Inflammatory macrophage (primary cell): ENCODE measurements at regions not wholly inside any gene's neighbourhood (a gene's known extent, or its start where the extent isn't known, plus 50 kb on each side); places are given as distances from the start of the nearest gene placed in this dataset.
"Not testable (repeated sequence)": the region's sequence is repeated elsewhere in the genome, so short reads cannot be mapped to it uniquely, and the experiment has no call there.

Experiments
- DNase-seq, 2 donors: peaks; one replicate each; pipeline ENCODE4 v3.0.0-alpha.2; 2020 to 2022

DNA sequence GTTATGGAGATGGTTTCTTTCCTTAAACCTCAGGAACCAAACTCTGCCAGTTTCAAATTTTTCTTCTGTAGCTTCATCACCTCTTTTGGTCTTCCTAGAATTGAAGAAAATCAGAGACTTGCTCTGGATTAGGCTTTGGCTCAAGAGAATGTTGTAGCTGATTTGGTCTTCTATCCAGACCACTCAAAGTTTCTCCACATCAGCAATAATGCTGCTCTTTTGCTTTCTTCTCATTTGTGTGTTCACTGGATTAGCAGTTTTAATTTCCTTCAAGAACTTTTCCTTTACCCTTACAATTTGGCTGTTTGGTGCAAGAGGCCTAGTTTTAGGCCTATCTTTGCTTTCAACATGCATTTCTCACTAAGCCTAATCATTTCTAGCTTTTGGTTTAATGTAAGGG, 78.1 kb upstream of the PLCB4 start:
- DNase-seq, result no peak

DNA sequence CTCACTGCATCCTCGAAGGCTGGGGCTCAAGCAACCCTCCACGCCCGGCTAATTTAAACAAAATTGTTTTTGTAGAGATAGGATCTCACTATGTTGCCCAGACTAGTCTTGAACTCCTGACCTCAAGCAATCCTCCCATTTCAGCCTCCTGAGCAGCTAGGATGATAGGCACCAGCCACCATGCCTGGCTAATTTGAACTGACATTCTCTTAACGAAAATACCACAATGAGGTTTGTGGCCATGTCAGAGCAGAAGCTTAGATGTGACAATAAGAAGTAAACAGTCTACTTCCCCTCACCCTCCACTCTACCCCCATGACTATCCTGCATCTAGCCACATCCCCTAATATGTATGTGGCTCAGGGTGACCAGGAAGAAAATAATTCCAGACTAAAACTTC, 74.8 kb upstream of the PLCB4 start:
- DNase-seq, result no peak

DNA sequence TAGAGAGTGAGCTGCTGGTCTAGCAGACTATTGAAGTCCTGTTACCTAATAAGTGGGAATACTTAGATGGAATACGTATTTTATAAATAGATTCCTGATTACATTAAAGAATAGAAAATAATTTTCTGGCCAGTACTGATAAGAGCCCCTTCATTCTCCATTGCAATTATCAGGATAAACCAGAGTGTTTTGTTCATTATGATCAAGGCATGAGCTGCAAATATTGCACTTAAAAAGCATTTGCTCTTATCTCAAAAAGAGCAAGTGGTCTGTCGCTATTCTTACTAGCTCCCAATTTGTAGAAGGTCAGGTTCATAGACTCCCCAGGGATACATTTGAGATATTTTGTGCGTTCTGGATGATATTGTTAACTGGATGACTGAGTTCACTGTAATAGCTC, 73.1 kb upstream of the PLCB4 start:
- no peak for DNase-seq

DNA sequence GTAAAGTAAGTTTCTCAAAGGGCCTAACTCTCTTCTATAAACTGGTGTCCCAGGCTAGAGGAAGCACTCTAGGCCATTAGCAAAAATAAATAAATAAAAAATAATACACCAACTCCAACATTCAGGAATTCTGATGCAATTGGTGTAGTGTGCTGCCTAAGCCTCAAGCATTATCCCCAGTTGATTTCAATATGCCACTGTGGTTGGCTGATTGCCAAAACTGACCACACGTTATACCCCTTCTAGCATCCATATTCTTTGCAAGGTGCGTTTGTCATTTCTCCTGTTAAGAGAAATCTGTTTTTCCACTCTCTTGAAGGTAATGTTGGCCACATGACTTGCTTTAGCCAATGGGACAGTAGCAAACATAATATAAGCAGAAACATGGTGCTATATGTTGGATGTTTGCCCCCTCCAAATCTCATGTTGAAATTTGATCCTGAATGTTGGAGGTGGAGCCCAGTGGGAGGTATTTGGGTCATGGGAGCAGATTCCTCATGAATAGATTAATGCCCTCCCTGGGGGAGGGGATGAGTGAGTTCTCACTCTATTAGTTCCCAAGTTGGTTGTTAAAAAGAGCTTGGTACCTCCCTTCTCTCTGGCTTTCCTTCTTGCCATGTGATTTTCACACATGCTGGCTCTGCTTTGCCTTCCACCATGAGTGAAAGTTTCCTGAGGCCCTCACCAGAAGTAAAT, 71.9 kb upstream of the PLCB4 start:
- no peak for DNase-seq

DNA sequence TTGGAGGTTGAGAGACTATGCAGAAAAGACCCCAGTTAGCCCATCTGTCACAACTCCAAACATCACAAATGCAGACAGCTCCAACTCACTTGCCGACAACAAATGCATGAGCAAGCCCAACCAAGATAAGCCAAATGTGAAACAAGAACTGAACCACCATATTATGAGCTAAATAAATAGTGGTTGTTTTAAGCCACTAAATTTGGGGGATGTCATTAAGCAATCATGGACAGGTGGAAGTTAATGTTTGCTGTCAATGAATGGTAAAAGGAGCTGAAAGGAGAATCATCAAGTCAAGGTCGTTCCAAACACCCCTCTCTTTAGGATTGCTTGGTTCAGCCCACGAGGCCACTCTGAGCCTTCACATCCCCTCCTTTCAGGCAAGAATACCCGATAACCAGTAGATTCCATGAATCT, 71.2 kb upstream of the PLCB4 start:
- DNase-seq, result no peak

DNA sequence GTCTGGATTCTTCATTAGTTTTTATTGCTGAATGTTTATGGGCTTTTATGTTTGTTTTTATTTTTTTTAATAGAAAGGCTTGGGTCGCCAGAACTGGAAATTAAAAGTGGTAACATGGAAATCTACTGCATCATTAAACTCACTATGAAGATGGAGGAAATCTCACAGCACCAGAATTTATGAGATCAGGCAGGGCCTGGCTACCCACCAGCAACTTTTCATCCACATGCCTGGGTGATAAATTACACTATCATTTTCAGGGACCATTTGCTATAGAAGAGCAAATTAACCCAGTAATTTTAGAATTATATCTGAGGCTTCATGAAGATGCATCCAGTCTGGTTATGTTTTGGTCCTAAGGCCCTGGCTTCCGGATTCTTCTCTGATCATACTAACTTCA, 57.8 kb upstream of the PLCB4 start:
- no peak for DNase-seq

DNA sequence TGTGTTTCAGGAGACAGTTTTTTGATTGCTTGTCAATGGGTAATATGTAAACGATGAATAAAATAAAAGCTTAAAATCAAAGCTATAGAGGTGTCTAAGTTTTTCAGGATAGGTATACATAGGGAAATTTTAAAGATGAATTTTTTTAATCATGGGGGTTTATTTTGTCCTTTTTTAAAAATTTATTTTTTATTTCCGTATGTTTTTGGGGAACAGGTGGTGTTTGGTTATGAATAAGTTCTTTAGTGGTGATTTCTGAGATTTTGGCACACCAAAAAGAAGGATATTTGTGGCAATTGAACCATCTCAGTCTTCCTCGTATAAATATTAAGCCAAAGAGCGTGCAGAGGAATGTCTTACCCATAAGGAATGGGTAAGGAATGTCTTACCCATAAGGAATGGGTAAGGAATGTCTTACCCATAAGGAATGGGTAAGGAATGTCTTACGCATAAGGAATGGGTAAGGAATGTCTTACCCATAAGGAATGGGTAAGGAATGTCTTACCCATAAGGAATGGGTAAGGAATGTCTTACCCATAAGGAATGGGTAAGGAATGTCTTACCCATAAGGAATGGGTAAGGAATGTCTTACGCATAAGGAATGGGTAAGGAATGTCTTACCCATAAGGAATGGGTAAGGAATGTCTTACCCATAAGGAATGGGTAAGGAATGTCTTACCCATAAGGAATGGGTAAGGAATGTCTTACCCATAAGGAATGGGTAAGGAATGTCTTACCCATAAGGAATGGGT, 53.5 kb upstream of the PLCB4 start:
- not testable (repeated sequence) for DNase-seq

DNA sequence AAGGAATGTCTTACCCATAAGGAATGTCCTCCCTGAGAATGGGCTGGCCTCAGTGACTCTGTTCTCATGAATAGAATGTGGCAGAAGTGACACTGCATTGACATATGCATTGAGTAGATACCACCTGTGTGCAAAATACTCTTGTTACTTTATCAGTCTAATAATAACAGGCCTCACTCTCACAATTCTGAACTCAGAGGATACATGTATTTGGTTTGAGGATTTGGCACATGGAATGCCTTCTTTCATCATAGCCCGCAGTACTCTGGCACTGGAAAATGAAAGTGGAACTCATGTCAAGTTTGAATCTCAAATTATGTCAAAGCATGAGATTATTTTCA, 52.9 kb upstream of the PLCB4 start:
- DNase-seq, result no peak

DNA sequence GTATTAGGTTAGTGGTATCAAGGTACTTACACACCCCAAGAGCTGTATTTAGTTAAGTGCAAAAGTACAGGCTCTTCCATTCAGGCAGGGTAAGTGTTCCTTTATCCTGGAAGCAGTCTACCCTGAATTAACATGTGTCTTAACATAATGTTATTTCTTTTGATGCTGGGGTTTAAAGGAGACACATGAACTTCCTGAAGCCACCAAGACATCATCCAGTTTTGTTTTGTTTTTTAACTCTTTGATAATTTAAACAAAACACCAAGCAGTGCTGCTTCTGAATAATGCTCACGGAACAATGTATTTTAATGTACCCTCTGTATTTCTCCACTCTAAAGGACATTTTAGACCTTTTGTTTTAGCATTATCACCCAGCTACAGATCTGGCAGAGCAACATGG, 50.5 kb upstream of the PLCB4 start:
- DNase-seq, result no peak
